SH-SY5Y (cell line): ENCODE measurements at regions not wholly inside any gene's neighbourhood (a gene's known extent, or its start where the extent isn't known, plus 50 kb on each side); places are given as distances from the start of the nearest gene placed in this dataset.

Experiments used
- GATA2 ChIP-seq: IDR thresholded peaks from 2 replicates; pipeline ENCODE4 v1.6.1; 2011; ENCODE audit warnings: mild to moderate bottlenecking, low read depth, low read length
- GATA3 ChIP-seq: IDR thresholded peaks from 2 replicates; pipeline ENCODE4 v1.6.1; 2011; ENCODE audit warnings: low read depth, mild to moderate bottlenecking, low read length, moderate library complexity

DNA sequence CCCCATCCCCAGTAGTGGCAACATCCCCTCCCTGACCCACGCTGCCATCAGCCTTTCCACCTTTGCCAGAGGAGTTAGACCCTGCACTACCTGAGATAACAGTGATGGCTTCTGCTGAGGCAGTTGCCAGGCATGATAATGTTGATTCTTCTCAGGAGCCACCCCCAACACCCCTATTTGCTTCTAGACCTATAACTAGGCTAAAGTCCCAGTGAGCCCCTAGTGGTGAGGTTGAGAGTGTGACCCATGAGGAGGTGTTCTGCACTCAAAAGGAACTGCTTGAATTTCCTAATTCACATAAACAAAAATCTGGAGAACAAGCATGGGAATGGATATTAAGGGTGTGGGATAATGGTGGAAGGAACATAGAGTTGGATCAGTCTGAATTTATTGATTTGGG is 159.6 kb upstream of the COL11A1 start:
- TF ChIP-seq GATA3 (no peak), GATA2 (no peak)
